Astrocyte of the cerebellum (primary cell): ENCODE measurements at regions not wholly inside any gene's neighbourhood (a gene's known extent, or its start where the extent isn't known, plus 50 kb on each side); places are given as distances from the start of the nearest gene placed in this dataset.
"Not testable (repeated sequence)": the region's sequence is repeated elsewhere in the genome, so short reads cannot be mapped to it uniquely, and the experiment has no call there.

Experiments
- DNase-seq: peaks from one replicate; pipeline ENCODE4 v3.0.0-alpha.2; 2011; ENCODE audit warnings: low read depth
- H3K4me3 ChIP-seq: 2 replicates; pipeline ENCODE4 v1.5.1; 2011; ENCODE audit warnings: mild to moderate bottlenecking, low read depth, low read length, moderate library complexity
- in situ Hi-C: cut with HindIII; loops from 2 replicates; pipeline ENCODE4 v1.10.0; 2017; ENCODE audit warnings: low sequenced_read_pairs
- TF ChIP-seq, protein P1 (sequence below): IDR thresholded peaks from 2 replicates; pipeline ENCODE4 v1.5.1; 2012; ENCODE audit warnings: low read length, low read depth, moderate library complexity, mild to moderate bottlenecking; ENCODE audit errors: missing control alignments

- in situ Hi-C loops = no loop called here
Observed at GRCh38 chr4:158353541-158354304, 143.4 kb downstream of the TMEM144 start.

DNA sequence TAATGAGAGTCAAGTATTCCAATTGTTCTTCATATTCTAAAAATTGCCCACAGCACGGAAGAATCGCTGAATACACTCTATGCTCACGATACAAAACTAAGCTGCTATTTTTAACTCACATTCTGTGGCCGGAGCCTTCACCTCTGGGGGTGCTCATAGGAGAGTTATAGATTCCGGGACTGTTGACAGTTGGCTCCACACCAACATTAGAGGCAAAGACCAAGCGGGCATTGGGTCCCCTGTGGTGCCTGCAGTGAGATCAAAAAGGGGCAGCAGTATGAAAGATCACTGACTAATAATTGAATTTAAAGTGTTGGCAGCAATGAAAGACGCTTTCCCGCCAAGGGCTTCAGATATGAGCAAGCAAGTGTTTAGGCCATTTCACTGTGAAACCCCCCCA, 146.0 kb downstream of the TMEM144 start:
- DNase-seq = peak; percentile 45
- TF ChIP-seq, protein P1, sequence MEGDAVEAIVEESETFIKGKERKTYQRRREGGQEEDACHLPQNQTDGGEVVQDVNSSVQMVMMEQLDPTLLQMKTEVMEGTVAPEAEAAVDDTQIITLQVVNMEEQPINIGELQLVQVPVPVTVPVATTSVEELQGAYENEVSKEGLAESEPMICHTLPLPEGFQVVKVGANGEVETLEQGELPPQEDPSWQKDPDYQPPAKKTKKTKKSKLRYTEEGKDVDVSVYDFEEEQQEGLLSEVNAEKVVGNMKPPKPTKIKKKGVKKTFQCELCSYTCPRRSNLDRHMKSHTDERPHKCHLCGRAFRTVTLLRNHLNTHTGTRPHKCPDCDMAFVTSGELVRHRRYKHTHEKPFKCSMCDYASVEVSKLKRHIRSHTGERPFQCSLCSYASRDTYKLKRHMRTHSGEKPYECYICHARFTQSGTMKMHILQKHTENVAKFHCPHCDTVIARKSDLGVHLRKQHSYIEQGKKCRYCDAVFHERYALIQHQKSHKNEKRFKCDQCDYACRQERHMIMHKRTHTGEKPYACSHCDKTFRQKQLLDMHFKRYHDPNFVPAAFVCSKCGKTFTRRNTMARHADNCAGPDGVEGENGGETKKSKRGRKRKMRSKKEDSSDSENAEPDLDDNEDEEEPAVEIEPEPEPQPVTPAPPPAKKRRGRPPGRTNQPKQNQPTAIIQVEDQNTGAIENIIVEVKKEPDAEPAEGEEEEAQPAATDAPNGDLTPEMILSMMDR = no peak
- H3K4me3 ChIP-seq = peak overlapping the region; percentile 2
- in situ Hi-C loops = no loop called here

More at GRCh38 chr4:158353541-158354304, 143.4 kb downstream of the TMEM144 start:
- H3K4me3 ChIP-seq = no peak overlapping the region
- DNase-seq = no peak
- TF ChIP-seq, protein P1 = no peak

DNA sequence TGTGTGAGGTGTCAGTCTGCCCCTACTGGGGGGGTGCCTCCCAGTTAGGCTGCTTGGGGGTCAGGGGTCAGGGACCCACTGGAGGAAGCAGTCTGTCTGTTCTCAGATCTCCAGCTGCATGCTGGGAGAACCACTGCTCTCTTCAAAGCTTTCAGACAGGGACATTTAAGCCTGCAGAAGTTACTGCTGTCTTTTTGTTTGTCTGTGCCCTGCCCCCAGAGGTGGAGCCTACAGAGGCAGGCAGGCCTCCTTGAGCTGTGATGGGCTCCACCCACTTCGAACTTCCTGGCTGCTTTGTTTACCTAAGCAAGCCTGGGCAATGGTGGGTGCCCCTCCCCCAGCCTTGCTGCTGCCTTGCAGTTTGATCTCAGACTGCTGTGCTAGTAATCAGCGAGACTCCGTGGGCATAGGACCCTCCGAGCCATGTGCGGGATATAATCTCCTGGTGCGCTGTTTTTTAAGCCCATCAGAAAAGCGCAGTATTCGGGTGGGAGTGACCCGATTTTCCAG, 153.7 kb upstream of the RXFP1 start:
- DNase-seq, H3K4me3 ChIP-seq, in situ Hi-C loops: not testable (repeated sequence)

DNA sequence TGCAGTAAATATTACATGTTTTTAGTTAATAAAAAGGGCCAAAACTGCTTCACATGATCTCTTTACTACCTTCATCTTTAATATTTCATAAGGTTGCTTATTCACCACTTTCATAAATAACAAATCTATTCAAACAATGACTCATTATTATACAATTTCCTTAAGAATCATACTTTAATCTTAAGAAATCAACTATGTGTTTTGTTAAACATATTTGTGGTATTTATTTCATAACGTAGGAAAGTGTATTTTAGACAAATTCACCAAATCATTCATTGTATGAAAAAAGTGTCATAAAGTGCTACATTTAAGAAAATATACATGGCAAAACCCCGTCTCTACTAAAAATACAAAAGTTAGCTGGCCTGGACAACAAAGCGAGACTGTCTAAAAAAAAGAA, 150.5 kb upstream of the RXFP1 start:
- H3K4me3 ChIP-seq = no peak overlapping the region
- TF ChIP-seq, protein P1 = no peak
- DNase-seq = peak; percentile 3
- in situ Hi-C loops = no loop called here

- no peak for DNase-seq
- in situ Hi-C loops = no loop called here
Observed at GRCh38 chr4:158374318-158374717, 147.4 kb upstream of the RXFP1 start.

GRCh38 chr4:158376106-158376840, 145.4 kb upstream of the RXFP1 start:
- no peak overlapping the region for H3K4me3 ChIP-seq
- TF ChIP-seq, protein P1 = no peak
- in situ Hi-C loops = no loop called here
- no peak for DNase-seq

More at GRCh38 chr4:158374318-158374717, 147.4 kb upstream of the RXFP1 start:
- TF ChIP-seq, protein P1 = no peak
- H3K4me3 ChIP-seq = no peak overlapping the region

DNA sequence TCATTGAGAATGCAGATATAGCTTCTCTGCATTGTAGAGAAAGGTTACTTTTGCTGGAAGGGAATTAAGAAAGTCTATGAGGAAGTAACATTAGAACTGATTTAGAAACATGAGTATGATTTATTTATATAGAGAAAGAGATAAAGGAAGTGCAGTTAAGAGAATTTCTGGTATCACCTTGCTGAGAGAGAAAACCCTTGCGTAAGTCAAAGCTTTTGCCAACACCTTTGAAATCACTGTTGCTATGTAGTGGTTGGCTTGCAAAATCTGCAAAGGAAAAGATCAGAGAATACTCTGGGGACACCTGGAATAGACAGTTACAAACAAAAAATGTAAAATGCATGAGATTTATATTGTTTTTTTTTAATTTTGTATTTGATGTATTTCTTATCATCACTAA, 137.3 kb upstream of the RXFP1 start:
- in situ Hi-C loops = no loop called here
- TF ChIP-seq, protein P1 = no peak
- H3K4me3 ChIP-seq = no peak overlapping the region
- DNase-seq = no peak
